ENCODE measurements at regions not wholly inside any gene's neighbourhood (a gene's known extent, or its start where the extent isn't known, plus 50 kb on each side); places are given as distances from the start of the nearest gene placed in this dataset.

GRCh38 chr12:115577401-115577800 is 700.1 kb downstream of the MED13L start:
- DNase-seq: no peak

- DNase-seq: no peak
Observed at GRCh38 chr12:115574826-115575225, 702.7 kb downstream of the MED13L start.

DNA sequence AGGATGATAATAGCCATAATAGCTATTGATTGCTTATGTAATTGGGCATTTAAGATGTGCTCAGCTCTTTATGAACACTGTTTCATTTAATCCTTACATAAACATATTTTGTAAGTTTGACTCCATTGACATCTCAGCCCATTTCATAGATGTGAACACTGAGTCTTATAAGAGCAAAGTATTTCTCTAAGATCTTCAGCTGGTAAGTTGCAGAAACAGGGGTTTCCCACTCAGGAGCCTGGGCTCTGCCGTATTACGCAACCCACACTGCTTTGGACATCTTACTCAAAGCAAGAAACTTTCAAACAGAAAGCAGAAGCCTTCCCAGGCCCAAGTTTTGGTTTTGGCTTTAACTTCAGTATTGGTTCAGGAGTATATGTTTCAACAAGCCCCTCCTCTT is 705.1 kb downstream of the MED13L start:
- no peak for DNase-seq

DNA sequence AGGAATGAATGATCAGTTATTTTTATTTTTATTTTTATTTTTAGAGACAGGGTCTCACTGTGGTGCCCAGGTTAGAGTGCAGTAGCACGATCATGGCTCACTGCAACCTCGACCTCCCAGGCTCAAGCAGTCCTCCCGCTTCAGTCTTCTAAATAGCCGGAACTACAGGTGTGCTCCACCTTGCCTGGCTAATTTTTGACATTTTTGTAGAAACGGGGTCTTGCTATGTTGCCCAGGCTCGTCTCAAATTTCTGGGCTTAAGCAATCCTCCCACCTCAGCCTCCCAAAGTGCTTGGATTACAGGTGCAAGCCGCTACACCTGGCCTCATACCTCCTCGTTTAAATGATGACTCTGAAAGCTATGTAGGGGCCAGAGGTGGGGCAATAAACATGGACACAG is 706.0 kb downstream of the MED13L start:
- DNase-seq: no peak

GRCh38 chr12:115571027-115571426 is 706.5 kb downstream of the MED13L start:
- DNase-seq: no peak

- no peak for DNase-seq
Observed at GRCh38 chr12:115570069-115570777, 707.3 kb downstream of the MED13L start.

DNA sequence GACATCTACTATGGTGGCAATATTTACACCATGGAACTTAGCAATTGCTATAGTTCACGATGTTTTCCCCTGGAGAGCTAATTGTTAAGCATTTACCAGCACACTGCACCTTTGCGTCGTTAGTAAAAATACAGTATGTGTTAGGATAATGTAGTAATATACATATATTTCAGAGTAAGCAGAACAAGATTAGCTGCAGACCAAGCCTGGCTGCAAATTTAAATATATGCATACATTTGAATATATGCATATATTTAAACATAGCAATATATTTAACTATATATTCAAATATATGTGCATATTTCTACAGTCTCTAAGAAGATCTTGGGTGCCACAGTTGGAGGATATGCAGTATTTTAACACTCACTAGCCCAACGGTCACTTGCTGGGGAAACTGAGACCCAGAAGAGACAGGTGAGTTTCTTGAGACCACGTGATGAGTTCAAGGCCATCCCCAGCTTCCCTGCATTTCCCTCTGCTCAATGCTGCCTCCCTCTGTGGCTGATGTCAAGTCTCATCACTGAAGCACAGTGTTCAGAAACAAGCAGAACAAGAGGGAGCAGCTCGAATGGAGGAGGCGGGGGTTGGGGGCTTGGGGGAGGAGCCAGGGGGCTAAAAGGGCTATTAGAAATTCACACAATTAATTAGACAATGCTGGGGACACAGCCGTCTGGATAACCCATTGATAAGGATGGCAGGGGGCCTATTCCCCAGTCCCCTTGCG is 708.0 kb downstream of the MED13L start:
- no peak for DNase-seq

- no peak for DNase-seq
Observed at GRCh38 chr12:115558281-115558680, 719.2 kb downstream of the MED13L start.

- no peak for DNase-seq
Observed at GRCh38 chr12:115553622-115554021, 723.9 kb downstream of the MED13L start.

GRCh38 chr12:115543269-115543668 is 734.2 kb downstream of the MED13L start:
- DNase-seq: no peak

- DNase-seq: no peak
Observed at GRCh38 chr12:115542656-115543055, 734.8 kb downstream of the MED13L start.

GRCh38 chr12:115541891-115542421 is 735.5 kb downstream of the MED13L start:
- DNase-seq: no peak

DNA sequence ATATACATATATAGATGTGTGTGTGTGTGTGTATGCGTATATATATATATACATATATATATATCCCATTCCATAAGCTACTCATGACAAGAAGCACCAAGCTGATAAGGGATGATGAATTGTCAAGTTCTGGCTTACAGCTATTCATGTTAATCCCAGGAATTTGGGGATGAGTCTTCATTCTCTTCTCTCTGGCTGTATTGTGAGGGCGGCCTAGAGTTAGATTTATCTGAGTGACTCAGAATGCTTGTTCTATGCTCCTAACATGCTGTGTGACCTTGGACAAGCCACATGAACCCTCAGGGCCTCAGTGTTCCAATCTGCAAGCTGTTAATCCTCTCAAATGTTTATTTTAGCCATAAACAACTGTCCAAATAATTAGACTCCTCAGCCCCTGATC is 749.0 kb downstream of the MED13L start:
- DNase-seq: no peak

GRCh38 chr12:115521771-115522409 is 755.6 kb downstream of the MED13L start:
- no peak for DNase-seq

GRCh38 chr12:115519887-115520286 is 757.6 kb downstream of the MED13L start:
- no peak for DNase-seq

DNA sequence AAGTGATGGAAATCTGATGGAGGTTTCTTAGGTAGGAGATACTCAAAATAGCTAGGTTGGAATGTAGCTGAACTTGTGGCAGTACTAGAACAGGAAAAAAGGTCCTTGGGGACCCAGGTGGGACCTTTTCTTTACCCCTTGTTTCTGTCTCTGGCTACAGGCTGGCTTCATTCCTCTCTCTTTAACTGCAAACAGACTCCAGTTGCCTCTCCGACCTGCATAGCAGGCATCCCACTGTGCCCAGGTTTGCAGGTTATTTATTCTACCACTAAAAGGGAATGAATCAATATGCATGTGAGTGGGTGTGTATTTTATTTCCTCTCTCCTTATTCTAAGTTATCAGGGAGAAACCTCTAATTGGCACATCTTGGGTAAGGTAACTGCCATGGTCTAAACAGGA is 758.1 kb downstream of the MED13L start:
- no peak for DNase-seq

DNA sequence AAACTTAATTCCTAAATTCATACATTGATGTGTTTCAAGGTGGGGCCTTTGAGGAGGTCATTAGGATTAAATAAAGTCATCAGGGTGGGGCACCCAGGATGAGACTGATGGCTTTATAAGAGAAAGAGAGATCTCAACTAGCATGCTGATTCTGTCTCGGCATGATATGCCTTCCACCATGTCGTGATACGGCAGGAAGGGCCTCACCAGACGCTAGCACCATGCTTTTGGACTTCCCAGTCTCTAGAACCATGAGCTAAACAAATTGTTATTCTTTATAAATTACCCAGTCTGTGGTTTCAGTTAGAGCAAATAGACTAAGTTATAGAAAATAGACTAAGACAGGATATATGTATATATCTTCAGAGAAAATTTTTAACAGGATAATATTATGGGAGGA is 759.6 kb downstream of the MED13L start:
- no peak for DNase-seq

DNA sequence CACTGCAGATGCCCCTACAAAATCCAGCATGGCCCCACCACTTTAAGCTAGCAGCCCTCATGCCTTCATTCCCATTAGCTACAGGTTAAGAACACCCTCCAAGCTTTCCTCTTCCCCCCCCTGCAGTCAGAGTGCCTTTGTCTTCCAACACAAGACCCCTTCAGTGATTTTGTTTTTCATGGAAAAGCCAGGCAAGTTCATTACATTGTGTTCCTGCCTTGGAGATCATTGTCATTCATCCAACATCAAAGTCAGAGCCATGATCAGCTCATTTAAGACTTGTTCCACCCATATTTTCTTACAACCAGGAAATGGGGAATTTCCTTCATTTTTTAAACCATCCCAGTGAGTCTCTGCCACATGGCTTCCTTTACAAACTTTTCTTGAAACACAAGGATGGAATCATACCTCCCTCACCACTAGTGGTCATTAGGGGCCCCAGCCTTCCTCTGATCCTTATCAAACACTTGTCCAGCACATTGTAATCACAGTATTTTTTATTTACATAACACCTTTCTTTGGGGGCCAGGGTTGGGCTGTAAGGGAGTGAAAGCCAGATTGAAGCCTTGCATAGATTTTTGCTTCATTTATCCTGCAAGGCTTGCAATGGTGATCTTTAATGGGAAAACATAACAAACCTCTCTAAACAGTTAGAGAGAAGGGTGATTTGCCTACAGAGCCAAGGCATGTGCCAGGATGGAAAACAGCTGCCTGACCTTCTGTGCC is 765.3 kb downstream of the MED13L start:
- DNase-seq: no peak

- DNase-seq: no peak
Observed at GRCh38 chr12:115511305-115511704, 766.2 kb downstream of the MED13L start.

DNA sequence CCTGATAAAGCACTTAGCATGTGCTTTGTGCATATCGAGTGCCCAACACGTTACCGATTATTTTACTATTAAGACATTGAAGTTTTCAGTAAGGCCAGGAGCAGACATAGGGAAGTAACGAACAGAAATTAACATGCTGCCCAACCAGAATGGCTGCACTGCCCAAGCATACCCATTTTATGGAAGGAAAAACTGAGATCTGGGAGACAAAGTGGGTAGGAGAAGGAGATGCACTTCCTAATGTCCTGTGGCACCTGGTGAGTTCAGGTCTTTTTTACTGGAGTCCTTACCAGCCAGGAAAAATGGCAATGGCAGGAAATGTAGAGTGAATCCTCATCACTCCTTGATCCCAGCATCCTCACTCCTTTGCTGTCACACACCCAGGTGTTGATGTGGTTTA is 768.5 kb downstream of the MED13L start:
- DNase-seq: no peak

DNA sequence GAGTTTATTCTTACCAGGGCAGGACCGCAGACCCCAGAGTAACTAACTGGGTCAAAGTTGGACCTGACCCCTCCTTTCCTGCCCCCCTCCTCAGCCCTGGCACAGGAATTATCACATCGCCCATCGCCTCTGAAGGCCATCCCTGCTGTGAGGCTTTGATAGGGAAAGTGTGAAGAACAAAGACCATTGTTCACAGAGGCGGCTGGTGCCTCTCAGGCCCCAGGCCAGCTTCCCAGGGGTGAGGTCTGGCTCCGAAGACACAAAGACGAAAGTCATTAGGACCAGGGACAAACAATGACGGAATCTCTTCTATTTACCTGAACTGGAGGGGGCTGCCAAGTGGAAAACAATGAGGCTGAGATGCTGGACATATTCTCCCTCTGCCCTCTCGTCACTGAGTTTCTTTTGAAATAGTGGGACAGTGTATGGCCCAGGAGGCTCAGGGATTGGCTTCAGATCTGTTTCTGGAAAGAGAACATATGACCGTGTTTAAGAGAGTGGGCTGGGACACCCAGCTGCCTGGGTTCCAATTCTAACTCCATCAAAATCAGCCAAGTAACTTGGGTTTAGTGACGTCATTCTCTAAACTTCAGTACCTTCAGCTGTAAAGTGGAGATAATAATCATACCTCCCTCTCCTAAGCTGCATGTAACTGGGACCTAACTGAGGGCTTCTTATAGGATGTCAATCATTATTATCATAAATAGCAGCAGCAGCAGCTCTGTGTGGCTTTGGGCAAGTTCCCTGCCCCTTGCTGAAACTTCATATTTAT is 769.4 kb downstream of the MED13L start:
- no peak for DNase-seq

DNA sequence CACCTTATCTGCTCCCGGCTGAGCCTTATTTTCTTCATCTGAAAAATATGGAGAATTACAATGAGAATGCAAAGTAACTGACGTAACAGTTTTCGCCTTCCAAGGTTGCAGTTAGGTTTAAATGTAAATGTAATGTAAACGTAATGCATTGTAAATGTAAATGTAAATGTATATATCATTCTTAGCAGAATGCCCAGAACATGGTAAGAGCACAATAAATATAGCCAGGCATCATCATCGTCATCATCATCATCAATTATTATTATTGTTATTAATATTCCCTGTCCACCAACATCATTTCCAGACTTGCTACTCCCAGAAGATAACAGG is 770.0 kb downstream of the MED13L start:
- DNase-seq: no peak

Measured in renal pelvis (tissue), 1 donor.